Psoas muscle (tissue), 7 donors: ENCODE measurements at regions not wholly inside any gene's neighbourhood (a gene's known extent, or its start where the extent isn't known, plus 50 kb on each side); places are given as distances from the start of the nearest gene placed in this dataset.

Experiments
- ATAC-seq, 4 donors: fragments of 200-7000 bp; cut with Tn5 transposase; one replicate each; pipeline ENCODE4 v1.9.1; 2020; ENCODE audit warnings: moderate library complexity in 3 of 4, mild to moderate bottlenecking in 2 of 4
- DNase-seq, 2 donors: peaks; one replicate each; pipeline ENCODE4 v3.0.0-alpha.2; 2020
- H3K27ac ChIP-seq: fragments of 200-600 bp; one replicate; pipeline ENCODE4 v1.8.0; 2022
- H3K27me3 ChIP-seq, 3 donors: fragments of 200-600 bp in 1 of 3; one replicate each; pipeline versions ENCODE4 v1.6.1 to v1.8.0; 2013 to 2022; ENCODE audit warnings: low read length in 2 of 3, mild to moderate bottlenecking in 2 of 3, moderate library complexity in 1 of 3; ENCODE audit not compliant: insufficient read depth in 3 of 3
- H3K36me3 ChIP-seq, 2 donors: fragments of 200-600 bp in 1 of 2; one replicate each; pipeline versions ENCODE4 v1.6.1 to v1.8.0; 2013 to 2022; ENCODE audit warnings: low read depth in 1 of 2, mild to moderate bottlenecking in 1 of 2, moderate library complexity in 1 of 2; ENCODE audit not compliant: insufficient read depth in 1 of 2
- H3K4me1 ChIP-seq: fragments of 200-600 bp; one replicate; pipeline ENCODE4 v1.8.0; 2022
- H3K4me3 ChIP-seq: fragments of 200-600 bp; one replicate; pipeline ENCODE4 v1.8.0; 2022; ENCODE audit warnings: mild to moderate bottlenecking
- H3K9me3 ChIP-seq: fragments of 200-600 bp; one replicate; pipeline ENCODE4 v1.8.0; 2022
- WGBS, 3 donors: extraction: QIAGEN DNeasy Blood & Tissue Kit; methylation state at CpG; one replicate each; pipeline versions ENCODE4 v1.1.6 to v1.1.7; 2013; 5-methylcytosine and 5-hydroxymethylcytosine counted together
- intact Hi-C, 2 donors: fragments of 100-400 bp; cut with DNase I; formaldehyde crosslinking; loops; one replicate each; pipeline versions ENCODE4 v1.11.0 to v1.14.2; 2022
- TF ChIP-seq, protein P1 (sequence below): fragments of 200-600 bp; IDR thresholded peaks from one replicate; pipeline ENCODE4 v1.8.0; 2022; ENCODE audit warnings: antibody characterized with exemption
- donor health status: healthy with polysubstance abuse.
- donor health status: DM: no; HTN: no; CAD: no; lungs with moderate emphysema.
- donor health status: Bipolar disorder and iron deficiency.
- donor health status: healthy.
- donor health status: DM: yes; HTN: yes; CAD: no.
- donor health status: DM: no; HTN: no; CAD: no.
- donor health status: DM: yes; HTN: yes; CAD: no.

DNA sequence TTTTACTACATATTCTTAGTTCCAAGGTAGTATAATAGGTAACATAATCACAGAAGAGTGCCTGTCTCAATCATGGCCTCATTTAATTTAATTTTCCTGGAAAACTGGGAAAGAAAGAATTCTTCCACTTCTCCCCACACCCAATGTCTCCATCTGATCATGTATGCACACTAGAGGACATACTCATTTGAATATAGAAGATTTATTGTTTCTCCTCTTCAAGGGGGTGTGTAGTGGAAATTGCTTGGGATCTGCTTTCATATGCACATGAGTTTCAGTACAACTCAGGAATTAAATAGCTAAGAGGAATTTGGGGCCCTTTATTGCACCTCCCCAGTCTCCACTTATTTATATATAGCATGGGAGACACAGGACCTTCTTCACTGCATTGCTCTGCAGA is 285.1 kb downstream of the SH3GL2 start:
- intact Hi-C loops, result no loop called here
- Histone ChIP-seq H3K36me3 (no peaks in the 10 kb centered on the region), H3K4me3 (no peak overlapping the region), H3K27me3 (no peaks in the 10 kb centered on the region), H3K27ac (no peak overlapping the region), H3K4me1 (no peaks in the 10 kb centered on the region), H3K9me3 (no peaks in the 10 kb centered on the region)
- ATAC-seq, result no peak
- TF ChIP-seq, protein P1, sequence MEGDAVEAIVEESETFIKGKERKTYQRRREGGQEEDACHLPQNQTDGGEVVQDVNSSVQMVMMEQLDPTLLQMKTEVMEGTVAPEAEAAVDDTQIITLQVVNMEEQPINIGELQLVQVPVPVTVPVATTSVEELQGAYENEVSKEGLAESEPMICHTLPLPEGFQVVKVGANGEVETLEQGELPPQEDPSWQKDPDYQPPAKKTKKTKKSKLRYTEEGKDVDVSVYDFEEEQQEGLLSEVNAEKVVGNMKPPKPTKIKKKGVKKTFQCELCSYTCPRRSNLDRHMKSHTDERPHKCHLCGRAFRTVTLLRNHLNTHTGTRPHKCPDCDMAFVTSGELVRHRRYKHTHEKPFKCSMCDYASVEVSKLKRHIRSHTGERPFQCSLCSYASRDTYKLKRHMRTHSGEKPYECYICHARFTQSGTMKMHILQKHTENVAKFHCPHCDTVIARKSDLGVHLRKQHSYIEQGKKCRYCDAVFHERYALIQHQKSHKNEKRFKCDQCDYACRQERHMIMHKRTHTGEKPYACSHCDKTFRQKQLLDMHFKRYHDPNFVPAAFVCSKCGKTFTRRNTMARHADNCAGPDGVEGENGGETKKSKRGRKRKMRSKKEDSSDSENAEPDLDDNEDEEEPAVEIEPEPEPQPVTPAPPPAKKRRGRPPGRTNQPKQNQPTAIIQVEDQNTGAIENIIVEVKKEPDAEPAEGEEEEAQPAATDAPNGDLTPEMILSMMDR, result no peak
- DNase-seq, result no peak

DNA sequence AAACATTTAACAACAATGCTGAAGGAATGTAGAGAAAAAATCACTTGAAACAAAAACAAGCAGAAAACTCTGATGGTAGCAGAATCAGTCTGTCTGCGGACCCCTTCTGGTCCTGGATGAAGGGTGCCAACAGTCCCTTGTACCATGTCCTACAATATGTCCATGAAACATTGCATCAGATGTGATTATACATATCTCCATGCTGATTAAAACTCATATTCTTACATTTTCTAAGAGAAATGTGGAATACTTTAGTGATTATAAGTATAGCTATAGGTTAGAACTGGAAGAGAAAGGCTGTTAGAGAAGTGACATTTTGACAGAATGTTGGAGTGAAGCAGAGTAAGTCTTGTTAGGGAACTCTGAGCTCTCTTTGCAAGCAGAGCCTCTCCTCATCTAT is 286.1 kb downstream of the SH3GL2 start:
- DNase-seq, result no peak
- no peak overlapping the region for H3K27ac ChIP-seq
- WGBS, 3 donors, result 97 to 98% (median 97%) methylated on average over 1 of the region's 1 CpG
- H3K36me3 ChIP-seq, result no peaks in the 10 kb centered on the region
- intact Hi-C loops, result no loop called here
- no peaks in the 10 kb centered on the region for H3K4me1 ChIP-seq
- TF ChIP-seq, protein P1, result no peak
- no peak for ATAC-seq
- H3K9me3 ChIP-seq, result no peaks in the 10 kb centered on the region
- no peak overlapping the region for H3K4me3 ChIP-seq
- no peaks in the 10 kb centered on the region for H3K27me3 ChIP-seq

DNA sequence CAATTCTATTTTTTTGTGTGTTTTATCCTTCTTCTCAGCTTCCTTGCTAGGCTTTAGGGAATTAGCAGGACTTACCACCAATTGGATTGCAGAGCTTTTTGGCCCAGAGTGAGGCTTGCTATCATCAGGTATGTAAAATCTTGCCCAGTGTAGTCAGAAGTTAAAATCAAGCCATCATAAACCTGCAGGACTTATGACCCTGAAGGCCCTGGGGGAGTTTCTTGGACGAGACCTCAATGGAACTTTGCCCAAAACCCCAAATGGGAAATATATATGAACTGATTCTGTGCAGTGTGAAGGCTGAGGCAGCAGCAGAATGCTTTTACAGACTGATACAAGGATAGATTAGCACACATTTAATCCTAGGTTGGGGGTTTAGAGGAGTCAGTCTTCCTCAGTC is 287.0 kb downstream of the SH3GL2 start:
- Histone ChIP-seq H3K9me3 (no peaks in the 10 kb centered on the region), H3K27ac (no peak overlapping the region), H3K4me1 (no peaks in the 10 kb centered on the region), H3K4me3 (no peak overlapping the region), H3K36me3 (no peaks in the 10 kb centered on the region), H3K27me3 (no peaks in the 10 kb centered on the region)
- no peak for DNase-seq
- intact Hi-C loops, result no loop called here
- WGBS, 3 donors, result 16 to 32% (median 27%) methylated on average over 1 of the region's 1 CpG
- ATAC-seq, result no peak
- TF ChIP-seq, protein P1, result no peak

DNA sequence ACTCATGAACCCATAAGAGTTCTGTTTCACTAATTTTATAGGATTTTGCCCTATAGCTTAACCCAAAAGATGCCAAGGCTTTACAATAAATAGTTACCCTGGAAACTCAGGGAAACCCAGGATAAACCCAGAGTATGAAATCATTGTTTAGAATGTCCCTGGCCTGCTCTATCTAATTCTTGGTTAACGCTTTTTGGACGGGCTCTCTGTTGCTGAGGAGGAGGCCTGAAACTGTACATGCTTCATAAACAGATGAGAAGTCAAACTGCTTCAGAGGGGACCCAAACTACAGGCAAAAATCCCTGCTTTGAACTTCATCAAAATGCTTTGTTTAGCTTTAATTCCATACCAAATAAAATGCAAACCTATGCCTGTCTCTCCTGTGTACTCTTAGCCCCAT is 291.9 kb downstream of the SH3GL2 start:
- Histone ChIP-seq H3K4me1 (no peaks in the 10 kb centered on the region), H3K27ac (no peak overlapping the region), H3K27me3 (no peaks in the 10 kb centered on the region), H3K4me3 (no peak overlapping the region), H3K9me3 (no peaks in the 10 kb centered on the region), H3K36me3 (no peaks in the 10 kb centered on the region)
- ATAC-seq, result no peak
- intact Hi-C loops, result no loop called here
- no peak for DNase-seq
- WGBS, 3 donors, result 45 to 74% (median 56%) methylated on average over 2 of the region's 2 CpGs
- TF ChIP-seq, protein P1, result no peak

DNA sequence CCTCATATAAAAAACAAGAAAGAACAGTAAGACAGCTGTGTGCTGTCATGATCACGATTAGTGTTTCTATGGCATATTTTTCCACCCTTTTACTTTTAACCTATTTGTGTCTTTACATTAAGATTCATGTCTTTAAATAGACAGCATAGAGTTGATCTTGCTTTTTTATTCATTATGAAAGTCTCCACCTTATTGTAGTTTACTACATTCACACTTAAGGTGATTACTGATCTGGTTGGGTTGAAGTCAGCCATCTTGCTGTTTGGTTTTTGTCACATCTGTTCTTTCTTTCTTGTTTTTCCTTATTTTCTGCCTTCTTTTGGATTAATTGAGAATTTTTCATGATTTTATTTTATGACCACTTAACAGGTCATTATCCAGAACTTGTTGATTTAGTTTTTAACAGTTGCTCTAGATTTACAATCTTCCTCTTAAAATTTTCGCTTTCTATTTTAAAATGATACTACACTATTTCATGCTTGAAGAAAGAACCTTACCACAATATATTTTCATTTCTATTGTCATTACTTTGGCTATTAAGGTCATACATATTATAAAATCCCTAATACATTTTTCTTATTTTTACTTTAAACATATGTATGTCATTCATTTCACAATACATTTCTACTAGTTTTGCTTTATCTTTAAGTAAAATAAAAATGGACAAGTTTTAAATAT is 292.5 kb downstream of the SH3GL2 start:
- no peak overlapping the region for H3K27ac ChIP-seq
- H3K4me3 ChIP-seq, result no peak overlapping the region
- H3K27me3 ChIP-seq, result no peaks in the 10 kb centered on the region
- no peaks in the 10 kb centered on the region for H3K4me1 ChIP-seq
- ATAC-seq (no peak), DNase-seq (no peak)
- no peaks in the 10 kb centered on the region for H3K9me3 ChIP-seq
- H3K36me3 ChIP-seq, result no peaks in the 10 kb centered on the region
- TF ChIP-seq, protein P1, result no peak
- 63 to 74% (median 63%) methylated on average over 2 of the region's 2 CpGs for WGBS, 3 donors
- intact Hi-C loops, result no loop called here
